ENCODE measurements at regions not wholly inside any gene's neighbourhood (a gene's known extent, or its start where the extent isn't known, plus 50 kb on each side); places are given as distances from the start of the nearest gene placed in this dataset.

DNA sequence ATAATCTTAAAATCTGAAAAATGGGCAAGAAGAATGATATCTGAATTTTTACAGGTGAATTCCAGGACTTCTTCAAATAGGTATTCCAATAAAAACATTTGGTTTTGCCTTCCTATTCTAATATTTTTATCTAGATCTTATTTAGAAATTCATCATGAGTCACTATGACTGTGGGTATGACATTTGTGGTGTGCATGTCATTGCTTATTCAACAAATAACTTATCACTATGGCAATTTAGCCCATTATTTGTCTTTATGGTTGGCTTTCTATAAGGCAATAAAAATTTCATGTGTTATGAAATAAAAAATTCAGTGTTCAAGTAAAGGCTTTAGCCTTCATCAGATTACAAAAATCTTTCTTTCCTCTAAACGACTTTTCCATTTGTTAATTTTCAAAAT, 1139.6 kb upstream of the NUDT12 start:
- TF ChIP-seq, protein P1, sequence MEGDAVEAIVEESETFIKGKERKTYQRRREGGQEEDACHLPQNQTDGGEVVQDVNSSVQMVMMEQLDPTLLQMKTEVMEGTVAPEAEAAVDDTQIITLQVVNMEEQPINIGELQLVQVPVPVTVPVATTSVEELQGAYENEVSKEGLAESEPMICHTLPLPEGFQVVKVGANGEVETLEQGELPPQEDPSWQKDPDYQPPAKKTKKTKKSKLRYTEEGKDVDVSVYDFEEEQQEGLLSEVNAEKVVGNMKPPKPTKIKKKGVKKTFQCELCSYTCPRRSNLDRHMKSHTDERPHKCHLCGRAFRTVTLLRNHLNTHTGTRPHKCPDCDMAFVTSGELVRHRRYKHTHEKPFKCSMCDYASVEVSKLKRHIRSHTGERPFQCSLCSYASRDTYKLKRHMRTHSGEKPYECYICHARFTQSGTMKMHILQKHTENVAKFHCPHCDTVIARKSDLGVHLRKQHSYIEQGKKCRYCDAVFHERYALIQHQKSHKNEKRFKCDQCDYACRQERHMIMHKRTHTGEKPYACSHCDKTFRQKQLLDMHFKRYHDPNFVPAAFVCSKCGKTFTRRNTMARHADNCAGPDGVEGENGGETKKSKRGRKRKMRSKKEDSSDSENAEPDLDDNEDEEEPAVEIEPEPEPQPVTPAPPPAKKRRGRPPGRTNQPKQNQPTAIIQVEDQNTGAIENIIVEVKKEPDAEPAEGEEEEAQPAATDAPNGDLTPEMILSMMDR (IDR thresholded peaks at IDR 0.05) = no peak
- TF ChIP-seq POLR2A (IDR thresholded peaks at IDR 0.05) (no peak), EP300 (IDR thresholded peaks at IDR 0.05) (no peak), POLR2AphosphoS5 (IDR thresholded peaks at IDR 0.05) (no peak)
